K562 (cell line): ENCODE measurements at regions not wholly inside any gene's neighbourhood (a gene's known extent, or its start where the extent isn't known, plus 50 kb on each side); places are given as distances from the start of the nearest gene placed in this dataset.
A peak's percentile ranks its signal among the peaks of the same experiment; 100 is the strongest.

Experiments
- ATAC-seq: fragments of 200-7000 bp; cut with Tn5 transposase; 3 replicates; pipeline ENCODE4 v1.9.1; 2020; ENCODE audit warnings: moderate library complexity
- BruUV-seq: library from RNA; stranded (reverse); fragments of 400-500 nt; replicated peaks from 2 replicates; lab custom pipeline; 2021; lab: Mats Ljungman, UMichigan
- CTCF ChIA-PET: fragments of 300-600 bp; formaldehyde crosslinking; extraction: SDS; loops from one replicate; lab custom pipeline; 2021; ENCODE audit warnings: low intra/inter-chr PET ratio; lab: Yijun Ruan, JAX
- POLR2A ChIA-PET: fragments of 300-600, 350-650 bp; sonication (Branson Sonifier 250); formaldehyde crosslinking; extraction: SDS; loops from one replicate; lab custom pipeline; 2021; ENCODE audit warnings: antibody characterized with exemption, inconsistent platforms; lab: Yijun Ruan, JAX
- DNase-seq, 4 experiments: peaks; one replicate each; pipeline versions ENCODE4 v3.0.0 to v3.0.0-alpha.2; 2011 to 2018; ENCODE audit warnings: low spot score in 3 of 4, mixed read lengths in 3 of 4; ENCODE audit errors: extremely low read depth in 1 of 4
- FAIRE-seq: peaks from 2 replicates; lab custom pipeline; 2011; peaks lifted over from hg19 to GRCh38; lab: Jason Lieb, UNC
- H2AFZ ChIP-seq: 2 replicates; pipeline ENCODE4 v1.6.0; 2011; ENCODE audit warnings: low read depth, low read length, control low read depth, inconsistent platforms
- H3K27ac ChIP-seq: fragments of 200-600 bp; 3 replicates; pipeline ENCODE4 v1.8.0; 2011; ENCODE audit warnings: low read depth, mild to moderate bottlenecking, control low read depth, inconsistent platforms, low read length, moderate library complexity, mixed read lengths; ENCODE audit errors: extremely low read depth
- H3K27me3 ChIP-seq, 2 experiments: fragments of 300-600 bp in 1 of 2; 2 replicates in 1 of 2; 3 replicates in 1 of 2; pipeline versions ENCODE4 v1.6.0 to v1.8.0; 2011; ENCODE audit warnings: inconsistent platforms in 2 of 2, low read length in 2 of 2, mild to moderate bottlenecking in 1 of 2, mixed read lengths in 1 of 2, moderate library complexity in 1 of 2; ENCODE audit not compliant: control insufficient read depth in 2 of 2, insufficient read depth in 2 of 2
- H3K36me3 ChIP-seq: fragments of 300-600 bp; 3 replicates; pipeline ENCODE4 v1.8.0; 2011; ENCODE audit warnings: mild to moderate bottlenecking, low read length, inconsistent platforms; ENCODE audit not compliant: control insufficient read depth, insufficient read depth
- H3K4me1 ChIP-seq, 2 experiments: fragments of 200-600 bp in 1 of 2; replicated peaks in 1 of 2; 2 replicates in 1 of 2; 3 replicates in 1 of 2; pipeline versions ENCODE4 v1.5.1 to v1.8.0; 2011; ENCODE audit warnings: inconsistent platforms in 2 of 2, low read length in 2 of 2, mild to moderate bottlenecking in 1 of 2, mixed read lengths in 1 of 2, moderate library complexity in 1 of 2; ENCODE audit not compliant: control insufficient read depth in 2 of 2, insufficient read depth in 2 of 2
- H3K4me2 ChIP-seq: 2 replicates; pipeline ENCODE4 v1.6.1; 2011; ENCODE audit warnings: low read length, control low read depth, inconsistent platforms, mixed read lengths; ENCODE audit not compliant: insufficient read depth
- H3K4me3 ChIP-seq: fragments of 200-600 bp; sonication (generic), shearing (Covaris generic); 2 replicates; pipeline ENCODE4 v1.5.1; 2016; ENCODE audit warnings: control low read depth, inconsistent platforms
- H3K79me2 ChIP-seq: fragments of 200-600 bp; 3 replicates; pipeline ENCODE4 v1.8.0; 2011; ENCODE audit warnings: low read length, inconsistent platforms; ENCODE audit not compliant: control insufficient read depth, insufficient read depth
- H3K9ac ChIP-seq, 2 experiments: 2 replicates each; pipeline versions ENCODE4 v1.6.0 to v1.6.1; 2011; ENCODE audit warnings: low read depth in 2 of 2, low read length in 2 of 2, control low read depth in 1 of 2, inconsistent platforms in 1 of 2, mild to moderate bottlenecking in 1 of 2, mixed read lengths in 1 of 2; ENCODE audit not compliant: insufficient read depth in 1 of 2
- H3K9me1 ChIP-seq: one replicate; pipeline ENCODE4 v1.6.0; 2011; ENCODE audit warnings: inconsistent platforms, mild to moderate bottlenecking, low read length, moderate library complexity; ENCODE audit not compliant: control insufficient read depth, insufficient read depth
- H3K9me3 ChIP-seq: replicated peaks from 2 replicates; pipeline ENCODE4 v1.5.1; 2011; ENCODE audit warnings: low read depth, low read length, inconsistent platforms; ENCODE audit not compliant: control insufficient read depth, insufficient read depth
- H4K20me1 ChIP-seq: replicated peaks from 2 replicates; pipeline ENCODE4 v1.6.1; 2011; ENCODE audit warnings: low read length, inconsistent platforms, mixed read lengths; ENCODE audit not compliant: control insufficient read depth, insufficient read depth
- ETS2 ChIP-seq: IDR thresholded peaks from 2 replicates; pipeline ENCODE4 v1.6.1; 2016; ENCODE audit warnings: borderline replicate concordance, missing genetic modification characterization, mild to moderate bottlenecking, moderate library complexity, missing compliant biosample characterization; ENCODE audit not compliant: poor library complexity, severe bottlenecking
- FOXJ2 ChIP-seq: fragments of 200-800 bp; sonication (Bioruptor generic); IDR thresholded peaks from 2 replicates; pipeline ENCODE4 v1.6.1; 2016; ENCODE audit warnings: missing genetic modification characterization, missing compliant biosample characterization
- JUN ChIP-seq, 2 experiments: sonication (generic) in 1 of 2; formaldehyde crosslinking in 1 of 2; IDR thresholded peaks; 2 replicates each; pipeline versions ENCODE4 v1.6.1 to v1.8.0; 2012 to 2022; ENCODE audit warnings: borderline replicate concordance in 2 of 2, mild to moderate bottlenecking in 2 of 2, improper control_type of control experiment in 1 of 2, low read depth in 1 of 2, low read length in 1 of 2, missing genetic modification reagents in 1 of 2
- JUND ChIP-seq, 2 experiments: IDR thresholded peaks; 2 replicates in 1 of 2; 3 replicates in 1 of 2; pipeline ENCODE4 v1.6.1; 2011; ENCODE audit warnings: borderline replicate concordance in 2 of 2, low read depth in 2 of 2, low read length in 2 of 2, improper control_type of control experiment in 1 of 2, missing biosample characterization in 1 of 2, missing genetic modification characterization in 1 of 2, missing genetic modification reagents in 1 of 2
- KDM4B ChIP-seq, 2 experiments: fragments of 450-650 bp in 1 of 2; sonication (generic) in 1 of 2; IDR thresholded peaks; 2 replicates each; pipeline ENCODE4 v1.6.1; 2016 to 2017; ENCODE audit warnings: borderline replicate concordance in 2 of 2, antibody characterized with exemption in 1 of 2, low read depth in 1 of 2, mild to moderate bottlenecking in 1 of 2
- RCOR1 ChIP-seq, 2 experiments: IDR thresholded peaks; 2 replicates each; pipeline ENCODE4 v1.6.1; 2012; ENCODE audit warnings: low read depth in 2 of 2, low read length in 2 of 2, borderline replicate concordance in 1 of 2, improper control_type of control experiment in 1 of 2
- RFX5 ChIP-seq: IDR thresholded peaks from 2 replicates; pipeline ENCODE4 v1.6.1; 2011; ENCODE audit warnings: low read depth, mild to moderate bottlenecking, improper control_type of control experiment, low read length
- RUNX1 ChIP-seq: sonication (generic); IDR thresholded peaks from 2 replicates; pipeline ENCODE4 v1.6.1; 2016; ENCODE audit warnings: antibody characterized with exemption, low read depth
- TAL1 ChIP-seq: fragments of 450-650 bp; IDR thresholded peaks from 2 replicates; pipeline ENCODE4 v1.6.1; 2016; ENCODE audit warnings: mild to moderate bottlenecking
- ZNF212 ChIP-seq: fragments of 450-650 bp; formaldehyde crosslinking; IDR thresholded peaks from 2 replicates; pipeline ENCODE4 v1.4.0; 2020; ENCODE audit warnings: mild to moderate bottlenecking
- ZNF311 ChIP-seq: fragments of 250-450 bp; sonication (Bioruptor Pico); IDR thresholded peaks from 2 replicates; pipeline ENCODE4 v1.4.0; 2020; ENCODE audit warnings: mild to moderate bottlenecking, moderate library complexity
- ZNF316 ChIP-seq: fragments of 450-650 bp; IDR thresholded peaks from 2 replicates; pipeline ENCODE4 v1.6.1; 2016
- WGBS: fragments of 100-300 bp; shearing (Covaris generic); methylation state at CpG from one replicate; pipeline ENCODE4 v1.1.6; 2016; ENCODE audit warnings: low coverage, mixed read lengths; ENCODE audit not compliant: insufficient coverage; ENCODE audit errors: missing lambda C conversion rate; 5-methylcytosine and 5-hydroxymethylcytosine counted together
- in situ Hi-C: fragments of 300-500 bp; cut with MboI; formaldehyde crosslinking; loops from 4 replicates; pipeline ENCODE4 v1.15.0; 2018; ENCODE audit warnings: inconsistent platforms, mixed read lengths
- intact Hi-C: fragments of 100-400 bp; cut with micrococcal nuclease; formaldehyde crosslinking; loops from 2 replicates; pipeline ENCODE4 v1.14.2; 2022
- TF ChIP-seq, protein P1 (sequence below): IDR thresholded peaks from 3 replicates; pipeline ENCODE4 v1.6.1; 2011; ENCODE audit warnings: borderline replicate concordance, mild to moderate bottlenecking, moderate library complexity; ENCODE audit not compliant: insufficient read length; ENCODE audit errors: extremely low read depth

DNA sequence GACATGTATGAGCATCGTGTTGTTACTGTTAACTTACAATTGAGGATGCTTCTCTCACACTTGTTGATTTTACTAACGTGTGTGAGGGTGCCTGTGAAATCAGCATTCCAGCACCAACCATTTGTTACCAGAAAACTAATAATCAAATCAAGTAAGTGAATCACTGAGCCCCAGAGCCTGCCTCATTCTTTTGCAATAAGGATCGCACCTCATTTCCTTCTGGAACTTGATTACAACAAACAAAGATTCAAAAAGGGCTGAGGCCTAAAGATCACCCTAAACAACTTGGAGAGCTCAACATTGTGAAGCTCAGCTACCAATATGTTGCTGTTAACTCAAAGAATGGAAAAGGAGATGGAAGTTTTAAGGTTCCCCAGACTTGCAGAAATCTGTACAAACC is 274.7 kb downstream of the TFAP2A start:
- no peak overlapping the region for H3K9ac ChIP-seq
- H4K20me1 ChIP-seq, result no peaks in the 10 kb centered on the region
- H3K4me1 ChIP-seq, result no peaks in the 10 kb centered on the region
- no peak overlapping the region for H3K4me2 ChIP-seq
- BruUV-seq, result no TSS peak
- POLR2A ChIA-PET, result no interaction called here
- no peaks in the 10 kb centered on the region for H3K9me3 ChIP-seq
- H2AFZ ChIP-seq, result no peak overlapping the region
- H3K27ac ChIP-seq, result no peak overlapping the region
- no peak for FAIRE-seq
- no peaks in the 10 kb centered on the region for H3K79me2 ChIP-seq
- H3K27me3 ChIP-seq, result no peaks in the 10 kb centered on the region
- CTCF ChIA-PET, result no interaction called here
- no peaks in the 10 kb centered on the region for H3K36me3 ChIP-seq
- no peak for DNase-seq
- no peak overlapping the region for H3K4me3 ChIP-seq
- in situ Hi-C loops, result no loop called here
- H3K9me1 ChIP-seq, result no peaks in the 10 kb centered on the region
- no peak for ATAC-seq
- 8% methylated on average over 3 of the region's 3 CpGs for WGBS
- intact Hi-C loops, result no loop called here
- TF ChIP-seq KDM4B (IDR thresholded peaks at IDR 0.05; ENCODE audit: borderline replicate concordance in 2 of 2, low read depth in 1 of 2) (no peak), RFX5 (no peak)

DNA sequence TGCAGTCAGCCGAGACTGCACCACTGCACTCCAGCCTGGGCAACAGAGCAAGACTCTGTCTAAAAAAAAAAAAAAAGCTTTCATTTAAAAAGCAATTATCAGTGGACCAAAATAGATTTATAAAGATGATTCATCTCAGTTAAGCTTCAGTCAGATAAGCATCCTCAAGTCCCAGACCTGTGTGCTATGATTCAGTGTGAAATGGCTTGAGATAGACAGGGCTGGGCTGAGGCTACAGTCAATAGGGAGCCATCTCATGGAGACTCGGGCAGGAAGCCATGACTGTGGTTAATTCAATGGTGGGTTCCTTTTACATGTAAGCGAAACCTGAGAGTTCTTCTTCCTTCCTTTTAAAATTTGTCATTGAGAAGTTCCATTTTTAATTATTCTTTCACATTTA is 276.0 kb downstream of the TFAP2A start:
- H3K27ac ChIP-seq, result no peak overlapping the region
- no peaks in the 10 kb centered on the region for H3K9me3 ChIP-seq
- WGBS, result 9% methylated on average over 3 of the region's 3 CpGs
- BruUV-seq, result no TSS peak
- no peaks in the 10 kb centered on the region for H3K27me3 ChIP-seq
- no peak overlapping the region for H3K9ac ChIP-seq
- H3K79me2 ChIP-seq, result no peaks in the 10 kb centered on the region
- POLR2A ChIA-PET, result interaction anchor here (0.6 kb wide), 1 partner anchor 30 kb away, joined by 4 read pairs; no protein-coding TSS in a partner anchor
- CTCF ChIA-PET, result no interaction called here
- FAIRE-seq, result no peak
- no peak overlapping the region; the same call in 1 of the 2 replicates for H2AFZ ChIP-seq
- intact Hi-C loops (no loop called here), in situ Hi-C loops (no loop called here)
- H3K9me1 ChIP-seq, result no peaks in the 10 kb centered on the region
- peak in 1 of 4 experiments; percentile 11 for DNase-seq
- H4K20me1 ChIP-seq, result no peaks in the 10 kb centered on the region
- ATAC-seq, result 0 out of 3 replicates have a peak, but pooled peaks have one; percentile 35
- H3K4me1 ChIP-seq, result no peaks in the 10 kb centered on the region
- H3K4me3 ChIP-seq, result no peak overlapping the region
- H3K4me2 ChIP-seq, result no peak overlapping the region
- H3K36me3 ChIP-seq, result no peaks in the 10 kb centered on the region
- TF ChIP-seq JUND (IDR thresholded peaks at IDR 0.05; ENCODE audit: borderline replicate concordance, low read depth, low read length) (no peak), JUND (tag; IDR thresholded peaks at IDR 0.05; ENCODE audit: borderline replicate concordance, low read depth, low read length) (peak; percentile 39; the same call in 1 of the 3 replicates), FOXJ2 (tag) (no peak), TAL1 (no peak), ETS2 (tag) (no peak), RUNX1 (no peak), ZNF212 (CRISPR knock-in tag) (no peak), ZNF311 (CRISPR knock-in tag) (no peak), JUN (IDR thresholded peaks at IDR 0.05; ENCODE audit: borderline replicate concordance, low read depth, low read length) (no peak), JUN (CRISPR knock-in tag; IDR thresholded peaks at IDR 0.05; ENCODE audit: borderline replicate concordance) (no peak), ZNF316 (no peak), RCOR1 (IDR thresholded peaks at IDR 0.05; ENCODE audit: borderline replicate concordance in 1 of 2, low read depth in 2 of 2, low read length in 2 of 2) (peak in 1 of 2 experiments; percentile 33; a peak in 1 of 4 replicates)
- TF ChIP-seq, protein P1, sequence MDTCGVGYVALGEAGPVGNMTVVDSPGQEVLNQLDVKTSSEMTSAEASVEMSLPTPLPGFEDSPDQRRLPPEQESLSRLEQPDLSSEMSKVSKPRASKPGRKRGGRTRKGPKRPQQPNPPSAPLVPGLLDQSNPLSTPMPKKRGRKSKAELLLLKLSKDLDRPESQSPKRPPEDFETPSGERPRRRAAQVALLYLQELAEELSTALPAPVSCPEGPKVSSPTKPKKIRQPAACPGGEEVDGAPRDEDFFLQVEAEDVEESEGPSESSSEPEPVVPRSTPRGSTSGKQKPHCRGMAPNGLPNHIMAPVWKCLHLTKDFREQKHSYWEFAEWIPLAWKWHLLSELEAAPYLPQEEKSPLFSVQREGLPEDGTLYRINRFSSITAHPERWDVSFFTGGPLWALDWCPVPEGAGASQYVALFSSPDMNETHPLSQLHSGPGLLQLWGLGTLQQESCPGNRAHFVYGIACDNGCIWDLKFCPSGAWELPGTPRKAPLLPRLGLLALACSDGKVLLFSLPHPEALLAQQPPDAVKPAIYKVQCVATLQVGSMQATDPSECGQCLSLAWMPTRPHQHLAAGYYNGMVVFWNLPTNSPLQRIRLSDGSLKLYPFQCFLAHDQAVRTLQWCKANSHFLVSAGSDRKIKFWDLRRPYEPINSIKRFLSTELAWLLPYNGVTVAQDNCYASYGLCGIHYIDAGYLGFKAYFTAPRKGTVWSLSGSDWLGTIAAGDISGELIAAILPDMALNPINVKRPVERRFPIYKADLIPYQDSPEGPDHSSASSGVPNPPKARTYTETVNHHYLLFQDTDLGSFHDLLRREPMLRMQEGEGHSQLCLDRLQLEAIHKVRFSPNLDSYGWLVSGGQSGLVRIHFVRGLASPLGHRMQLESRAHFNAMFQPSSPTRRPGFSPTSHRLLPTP, result no peak
